Gastrocnemius medialis (tissue), 4 donors: ENCODE measurements at regions not wholly inside any gene's neighbourhood (a gene's known extent, or its start where the extent isn't known, plus 50 kb on each side); places are given as distances from the start of the nearest gene placed in this dataset.

Experiments
- CTCF ChIP-seq, 5 experiments: fragments of 450-650 bp in 3 of 5; fragments of 200-600 bp in 2 of 5; sonication (generic) in 2 of 5; IDR thresholded peaks in 4 of 5; conservative IDR thresholded peaks in 1 of 5; 1 replicate in 4 of 5; 2 replicates in 1 of 5; pipeline ENCODE4 v1.5.1; 2016 to 2019; ENCODE audit warnings: antibody characterized with exemption in 5 of 5, mild to moderate bottlenecking in 3 of 5, moderate library complexity in 3 of 5
- POLR2A ChIP-seq, 2 donors: fragments of 450-650 bp; IDR thresholded peaks; one replicate each; pipeline ENCODE4 v1.6.1; 2017; ENCODE audit warnings: antibody characterized with exemption in 2 of 2, mild to moderate bottlenecking in 2 of 2, moderate library complexity in 2 of 2

GRCh38 chr4:56208103-56208502 lies 179.2 kb downstream of the AASDH start:
- TF ChIP-seq POLR2A (IDR thresholded peaks at IDR 0.05), result no peak
- no peak for TF ChIP-seq CTCF (IDR thresholded peaks at IDR 0.05 in 4 of 5, conservative IDR thresholded peaks at IDR 0.05 in 1 of 5)
